Thyroid gland (tissue), 4 donors: ENCODE measurements at regions not wholly inside any gene's neighbourhood (a gene's known extent, or its start where the extent isn't known, plus 50 kb on each side); places are given as distances from the start of the nearest gene placed in this dataset.
A peak's percentile ranks its signal among the peaks of the same experiment; 100 is the strongest.

Source experiments
- DNase-seq, 2 donors: peaks; one replicate each; pipeline ENCODE4 v3.0.0-alpha.2; 2019
- H3K27ac ChIP-seq, 3 donors: fragments of 200-600 bp; sonication (generic); 1 replicate in 2 of 3; 2 replicates in 1 of 3; pipeline ENCODE4 v1.5.1; 2016 to 2019; ENCODE audit warnings: mild to moderate bottlenecking in 1 of 3, moderate library complexity in 1 of 3
- H3K27me3 ChIP-seq: fragments of 200-600 bp; sonication (generic); one replicate; pipeline ENCODE4 v1.5.1; 2019
- H3K36me3 ChIP-seq, 2 donors: fragments of 200-600 bp; sonication (generic); one replicate each; pipeline ENCODE4 v1.5.1; 2016 to 2019
- H3K4me1 ChIP-seq, 2 donors: fragments of 200-600 bp; sonication (generic); one replicate each; pipeline ENCODE4 v1.5.1; 2017 to 2019
- H3K4me3 ChIP-seq, 3 donors: fragments of 200-600 bp; sonication (generic); replicated peaks in 1 of 3; 1 replicate in 2 of 3; 2 replicates in 1 of 3; pipeline ENCODE4 v1.5.1; 2016; ENCODE audit warnings: mild to moderate bottlenecking in 1 of 3
- H3K9me3 ChIP-seq: fragments of 200-600 bp; sonication (generic); one replicate; pipeline ENCODE4 v1.5.1; 2017
- POLR2A ChIP-seq, 2 donors: fragments of 450-650 bp; IDR thresholded peaks; one replicate each; pipeline ENCODE4 v1.6.1; 2017; ENCODE audit warnings: antibody characterized with exemption in 2 of 2, mild to moderate bottlenecking in 2 of 2, moderate library complexity in 1 of 2
- WGBS, 2 donors: methylation state at CpG; one replicate each; pipeline ENCODE4 v1.1.5; 2017; 5-methylcytosine and 5-hydroxymethylcytosine counted together
- intact Hi-C: fragments of 100-400 bp; cut with DNase I; formaldehyde crosslinking; loops from one replicate; pipeline ENCODE4 v1.15.1; 2023
- TF ChIP-seq, protein P1 (sequence below), 6 experiments: fragments of 200-600 bp in 3 of 6; fragments of 450-650 bp in 3 of 6; sonication (generic) in 3 of 6; IDR thresholded peaks; one replicate each; pipeline ENCODE4 v1.5.1; 2016 to 2019; ENCODE audit warnings: antibody characterized with exemption in 6 of 6, mild to moderate bottlenecking in 2 of 6, inconsistent platforms in 1 of 6, moderate library complexity in 1 of 6

DNA sequence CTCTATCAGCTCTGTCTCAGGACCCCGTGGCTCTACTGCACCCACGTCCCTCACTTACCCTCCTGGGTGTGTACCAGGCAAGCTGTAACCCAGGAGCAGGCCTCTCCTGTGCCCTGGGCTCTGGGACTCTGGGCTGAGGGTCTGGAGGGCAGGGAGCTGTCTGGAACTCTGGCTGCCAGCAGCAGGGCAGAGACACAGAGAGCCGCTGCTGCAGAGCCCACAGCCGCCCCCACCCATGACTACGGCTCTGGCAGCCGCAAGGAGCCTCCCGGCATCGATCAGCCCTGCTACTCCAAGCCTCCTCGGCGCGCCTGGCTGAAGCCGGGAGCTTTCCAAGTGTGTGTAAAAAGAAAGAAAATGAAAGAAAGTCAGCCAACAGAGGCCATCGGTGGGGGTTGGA, 103.7 kb upstream of the ATP2B2 start:
- peak; percentile 5 to 15 for DNase-seq
- H3K36me3 ChIP-seq: no peaks in the 10 kb centered on the region
- no peak for TF ChIP-seq POLR2A (IDR thresholded peaks at IDR 0.05)
- TF ChIP-seq, protein P1, sequence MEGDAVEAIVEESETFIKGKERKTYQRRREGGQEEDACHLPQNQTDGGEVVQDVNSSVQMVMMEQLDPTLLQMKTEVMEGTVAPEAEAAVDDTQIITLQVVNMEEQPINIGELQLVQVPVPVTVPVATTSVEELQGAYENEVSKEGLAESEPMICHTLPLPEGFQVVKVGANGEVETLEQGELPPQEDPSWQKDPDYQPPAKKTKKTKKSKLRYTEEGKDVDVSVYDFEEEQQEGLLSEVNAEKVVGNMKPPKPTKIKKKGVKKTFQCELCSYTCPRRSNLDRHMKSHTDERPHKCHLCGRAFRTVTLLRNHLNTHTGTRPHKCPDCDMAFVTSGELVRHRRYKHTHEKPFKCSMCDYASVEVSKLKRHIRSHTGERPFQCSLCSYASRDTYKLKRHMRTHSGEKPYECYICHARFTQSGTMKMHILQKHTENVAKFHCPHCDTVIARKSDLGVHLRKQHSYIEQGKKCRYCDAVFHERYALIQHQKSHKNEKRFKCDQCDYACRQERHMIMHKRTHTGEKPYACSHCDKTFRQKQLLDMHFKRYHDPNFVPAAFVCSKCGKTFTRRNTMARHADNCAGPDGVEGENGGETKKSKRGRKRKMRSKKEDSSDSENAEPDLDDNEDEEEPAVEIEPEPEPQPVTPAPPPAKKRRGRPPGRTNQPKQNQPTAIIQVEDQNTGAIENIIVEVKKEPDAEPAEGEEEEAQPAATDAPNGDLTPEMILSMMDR (IDR thresholded peaks at IDR 0.05): no peak
- H3K4me1 ChIP-seq: no peaks in the 10 kb centered on the region
- H3K27ac ChIP-seq: no peak overlapping the region
- no peaks in the 10 kb centered on the region for H3K27me3 ChIP-seq
- H3K4me3 ChIP-seq: no peak overlapping the region
- intact Hi-C loops: no loop called here
- H3K9me3 ChIP-seq: no peaks in the 10 kb centered on the region
- WGBS, 2 donors: 25 to 39% methylated on average over 8 to 13 of the region's 13 CpGs

GRCh38 chr3:10614168-10614567, 108.8 kb upstream of the ATP2B2 start:
- Histone ChIP-seq H3K4me3 (no peak overlapping the region), H3K27ac (no peak overlapping the region), H3K36me3 (no peaks in the 10 kb centered on the region), H3K4me1 (no peaks in the 10 kb centered on the region), H3K9me3 (no peaks in the 10 kb centered on the region), H3K27me3 (no peaks in the 10 kb centered on the region)
- TF ChIP-seq POLR2A (IDR thresholded peaks at IDR 0.05): no peak
- TF ChIP-seq, protein P1 (IDR thresholded peaks at IDR 0.05): no peak
- intact Hi-C loops: no loop called here
- 67 to 68% methylated on average over 7 of the region's 7 CpGs for WGBS, 2 donors
- DNase-seq: no peak

DNA sequence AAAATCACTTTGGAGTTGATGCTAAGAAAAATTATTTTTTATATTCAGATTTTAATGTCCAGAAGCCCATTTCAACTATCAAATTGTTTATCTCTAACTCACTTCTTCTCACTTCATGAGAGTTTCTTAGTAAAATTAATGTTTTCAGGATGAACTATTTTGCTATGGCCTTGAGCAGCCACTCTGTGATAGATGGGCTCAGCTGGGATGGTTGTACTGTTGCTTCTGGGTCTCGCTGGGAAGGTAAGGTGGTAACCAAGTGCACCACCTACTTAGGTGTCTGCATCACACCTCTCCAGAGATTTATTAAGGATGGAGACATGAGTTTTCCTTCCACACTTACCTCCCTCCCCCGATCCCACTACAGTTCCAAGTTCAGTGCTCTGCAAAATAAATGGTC, 110.3 kb upstream of the ATP2B2 start:
- Histone ChIP-seq H3K27me3 (no peaks in the 10 kb centered on the region), H3K9me3 (no peaks in the 10 kb centered on the region), H3K4me3 (no peak overlapping the region), H3K36me3 (no peaks in the 10 kb centered on the region), H3K4me1 (no peaks in the 10 kb centered on the region), H3K27ac (no peak overlapping the region)
- TF ChIP-seq POLR2A (IDR thresholded peaks at IDR 0.05): no peak
- TF ChIP-seq, protein P1 (IDR thresholded peaks at IDR 0.05): no peak
- no peak for DNase-seq
- 87 to 93% methylated on average over 2 of the region's 2 CpGs for WGBS, 2 donors
- intact Hi-C loops: no loop called here

- Histone ChIP-seq H3K4me3 (no peak overlapping the region), H3K27ac (no peak overlapping the region), H3K9me3 (no peaks in the 10 kb centered on the region), H3K27me3 (no peaks in the 10 kb centered on the region), H3K36me3 (no peaks in the 10 kb centered on the region), H3K4me1 (no peaks in the 10 kb centered on the region)
- WGBS, 2 donors: 66 to 75% methylated on average over 1 of the region's 1 CpG
- TF ChIP-seq POLR2A (IDR thresholded peaks at IDR 0.05): no peak
- TF ChIP-seq, protein P1 (IDR thresholded peaks at IDR 0.05): no peak
- no peak for DNase-seq
- intact Hi-C loops: no loop called here
Observed at GRCh38 chr3:10616321-10616720, 110.9 kb upstream of the ATP2B2 start.

DNA sequence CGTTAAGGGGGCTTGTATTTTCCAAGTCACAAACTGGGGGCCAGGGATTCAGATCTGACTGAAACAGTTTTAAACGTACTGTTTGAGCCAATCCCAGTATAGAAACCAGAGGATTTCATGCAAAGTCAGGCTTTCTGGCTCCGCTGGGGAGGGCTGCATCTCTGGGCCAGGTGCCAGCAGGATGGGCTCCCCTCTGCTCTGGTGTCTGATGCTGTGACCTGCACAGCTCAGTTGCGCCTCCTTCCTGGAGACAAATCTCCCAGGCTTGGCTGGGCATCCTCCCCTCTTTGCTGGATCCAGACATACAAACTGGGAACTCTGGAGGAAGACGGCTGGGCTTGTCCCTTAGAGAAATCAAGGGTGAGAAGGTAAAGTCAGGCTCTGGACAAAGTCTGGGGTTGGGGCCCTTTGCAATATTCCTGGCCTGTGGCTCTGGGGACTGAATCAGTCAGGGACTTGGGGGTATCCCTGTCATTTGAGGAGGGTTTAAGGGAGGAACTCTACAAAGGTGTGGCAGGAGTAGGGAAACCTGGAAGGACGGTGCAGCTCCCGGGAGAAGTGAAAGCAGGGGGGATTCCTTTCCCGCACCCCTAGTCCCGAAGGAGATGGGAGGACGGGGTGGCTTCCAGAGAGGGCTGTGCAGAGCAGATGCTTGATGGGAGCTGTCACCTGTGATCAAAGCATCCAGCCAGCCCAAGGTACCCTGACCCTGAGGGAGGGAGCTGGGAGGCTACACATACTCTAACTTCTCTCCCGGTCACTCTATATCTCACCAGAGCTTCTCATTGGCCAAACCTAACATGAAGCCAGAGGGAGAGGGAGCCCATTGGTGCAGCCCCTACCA, 114.8 kb upstream of the ATP2B2 start:
- Histone ChIP-seq H3K9me3 (no peaks in the 10 kb centered on the region), H3K36me3 (no peaks in the 10 kb centered on the region), H3K27me3 (no peaks in the 10 kb centered on the region), H3K27ac (no peak overlapping the region), H3K4me3 (no peak overlapping the region), H3K4me1 (no peaks in the 10 kb centered on the region)
- intact Hi-C loops: no loop called here
- 47 to 50% methylated on average over 11 of the region's 11 CpGs for WGBS, 2 donors
- TF ChIP-seq, protein P1 (IDR thresholded peaks at IDR 0.05): no peak
- no peak for TF ChIP-seq POLR2A (IDR thresholded peaks at IDR 0.05)
- no peak for DNase-seq
